SK-N-SH (cell line): ENCODE measurements at regions not wholly inside any gene's neighbourhood (a gene's known extent, or its start where the extent isn't known, plus 50 kb on each side); places are given as distances from the start of the nearest gene placed in this dataset.

ENCODE experiments used
- CTCF ChIA-PET: fragments of 300-600, 350-600 bp; formaldehyde crosslinking; extraction: SDS; loops from one replicate; lab custom pipeline; 2021; lab: Yijun Ruan, JAX
- POLR2A ChIA-PET: fragments of 350-600 bp; sonication (Branson Sonifier 250); formaldehyde crosslinking; extraction: SDS; loops from one replicate; lab custom pipeline; 2020; ENCODE audit warnings: antibody characterized with exemption, inconsistent platforms; lab: Yijun Ruan, JAX
- DNase-seq: peaks from one replicate; pipeline ENCODE4 v3.0.0; 2012
- H2AFZ ChIP-seq: fragments of 200-600 bp; sonication (generic); 2 replicates; pipeline ENCODE4 v1.8.1; 2016; ENCODE audit warnings: antibody characterized with exemption, mild to moderate bottlenecking, low read depth
- H3F3A ChIP-seq: fragments of 200-600 bp; sonication (generic); replicated peaks from 2 replicates; pipeline ENCODE3; 2016; ENCODE audit warnings: antibody characterized with exemption, mild to moderate bottlenecking; ENCODE audit not compliant: insufficient read depth
- H3K27ac ChIP-seq, 2 experiments: fragments of 200-500 bp in 1 of 2; fragments of 200-600 bp in 1 of 2; sonication (Bioruptor generic) in 1 of 2; sonication (generic), shearing (Covaris generic) in 1 of 2; 2 replicates each; pipeline versions ENCODE4 v1.5.1 to v1.6.1; 2014 to 2016; ENCODE audit warnings: low read depth in 2 of 2, inconsistent platforms in 1 of 2, low read length in 1 of 2, mild to moderate bottlenecking in 1 of 2, mixed read lengths in 1 of 2
- H3K27me3 ChIP-seq: fragments of 200-600 bp; sonication (generic), shearing (Covaris generic); 2 replicates; pipeline ENCODE4 v1.6.1; 2016; ENCODE audit warnings: mixed run types; ENCODE audit not compliant: insufficient read depth
- H3K36me3 ChIP-seq, 2 experiments: fragments of 200-500 bp in 1 of 2; fragments of 200-600 bp in 1 of 2; sonication (Bioruptor generic) in 1 of 2; sonication (generic) in 1 of 2; replicated peaks in 1 of 2; 2 replicates each; pipeline versions ENCODE3 to v1.5.1; 2014 to 2016; ENCODE audit warnings: low read length in 1 of 2, mild to moderate bottlenecking in 1 of 2; ENCODE audit not compliant: insufficient read depth in 2 of 2, control insufficient read depth in 1 of 2
- H3K4me1 ChIP-seq, 2 experiments: fragments of 200-500 bp in 1 of 2; fragments of 200-600 bp in 1 of 2; sonication (Bioruptor generic) in 1 of 2; sonication (generic), shearing (Covaris generic) in 1 of 2; 2 replicates each; pipeline versions ENCODE4 v1.5.1 to v1.6.1; 2014 to 2016; ENCODE audit warnings: low read depth in 1 of 2, low read length in 1 of 2, mixed run types in 1 of 2; ENCODE audit not compliant: insufficient read depth in 2 of 2, control insufficient read depth in 1 of 2
- H3K4me2 ChIP-seq: fragments of 200-600 bp; sonication (generic), shearing (Covaris generic); 2 replicates; pipeline ENCODE4 v1.6.1; 2017; ENCODE audit warnings: mixed run types
- H3K4me3 ChIP-seq, 2 experiments: fragments of 200-500 bp in 1 of 2; fragments of 200-600 bp in 1 of 2; sonication (Bioruptor generic) in 1 of 2; sonication (generic), shearing (Covaris generic) in 1 of 2; 2 replicates each; pipeline versions ENCODE4 v1.5.1 to v1.8.1; 2014 to 2016; ENCODE audit warnings: low read depth in 2 of 2, inconsistent platforms in 1 of 2, low read length in 1 of 2, mild to moderate bottlenecking in 1 of 2, mixed read lengths in 1 of 2, moderate library complexity in 1 of 2
- H3K79me2 ChIP-seq: fragments of 200-600 bp; sonication (generic); 2 replicates; pipeline ENCODE4 v1.8.1; 2017; ENCODE audit warnings: mild to moderate bottlenecking; ENCODE audit not compliant: insufficient read depth
- H3K9ac ChIP-seq: fragments of 200-600 bp; sonication (generic); 2 replicates; pipeline ENCODE4 v1.6.1; 2017; ENCODE audit warnings: mixed run types
- H3K9me2 ChIP-seq: fragments of 200-600 bp; sonication (generic); 2 replicates; pipeline ENCODE4 v1.6.1; 2017; ENCODE audit warnings: mixed run types
- H3K9me3 ChIP-seq: fragments of 200-600 bp; sonication (generic); 2 replicates; pipeline ENCODE4 v1.6.1; 2017; ENCODE audit warnings: mixed run types, mild to moderate bottlenecking, moderate library complexity
- H4K20me1 ChIP-seq: fragments of 200-600 bp; sonication (generic); 2 replicates; pipeline ENCODE4 v1.6.1; 2017; ENCODE audit warnings: mild to moderate bottlenecking, mixed run types; ENCODE audit not compliant: insufficient read depth
- CHD2 ChIP-seq: fragments of 150-350 bp; IDR thresholded peaks from 2 replicates; pipeline ENCODE4 v1.6.1; 2018; ENCODE audit warnings: low read length; ENCODE audit not compliant: partially characterized antibody
- ELF1 ChIP-seq: IDR thresholded peaks from 2 replicates; pipeline ENCODE4 v1.4.0; 2012
- EP300 ChIP-seq, 2 experiments: IDR thresholded peaks; 2 replicates each; pipeline versions ENCODE4 v1.4.0 to v1.6.1; 2012; ENCODE audit warnings: borderline replicate concordance in 1 of 2, low read depth in 1 of 2, low read length in 1 of 2
- GABPA ChIP-seq: IDR thresholded peaks from 2 replicates; pipeline ENCODE4 v1.4.0; 2012; ENCODE audit warnings: low read depth, mild to moderate bottlenecking
- IRF3 ChIP-seq: fragments of 150-350 bp; IDR thresholded peaks from 2 replicates; pipeline ENCODE4 v1.6.1; 2016; ENCODE audit warnings: mild to moderate bottlenecking, low read depth, low read length
- NFIC ChIP-seq: IDR thresholded peaks from 2 replicates; pipeline ENCODE4 v1.4.0; 2012; ENCODE audit warnings: borderline replicate concordance
- NRF1 ChIP-seq: IDR thresholded peaks from 2 replicates; pipeline ENCODE4 v1.6.1; 2012; ENCODE audit warnings: low read depth, mild to moderate bottlenecking, low read length
- POLR2AphosphoS5 ChIP-seq: IDR thresholded peaks from 2 replicates; pipeline ENCODE4 v1.6.1; 2012; ENCODE audit warnings: low read depth, low read length
- RAD21 ChIP-seq: IDR thresholded peaks from 2 replicates; pipeline ENCODE4 v1.6.1; 2012; ENCODE audit warnings: mild to moderate bottlenecking, low read length
- SIN3A ChIP-seq: IDR thresholded peaks from 2 replicates; pipeline ENCODE4 v1.6.1; 2012; ENCODE audit warnings: low read depth, mild to moderate bottlenecking, low read length, moderate library complexity, borderline replicate concordance
- SMC3 ChIP-seq: IDR thresholded peaks from 2 replicates; pipeline ENCODE4 v1.6.1; 2012; ENCODE audit warnings: low read depth, low read length, improper control_type of control experiment
- TCF12 ChIP-seq: IDR thresholded peaks from 2 replicates; pipeline ENCODE4 v1.4.0; 2012
- TEAD4 ChIP-seq: IDR thresholded peaks from 2 replicates; pipeline ENCODE4 v1.4.0; 2012; ENCODE audit warnings: mild to moderate bottlenecking, borderline replicate concordance; ENCODE audit not compliant: insufficient read depth
- WGBS: methylation state at CpG from one replicate; pipeline ENCODE4 v1.1.6; 2017; ENCODE audit warnings: low lambda C conversion rate; 5-methylcytosine and 5-hydroxymethylcytosine counted together
- TF ChIP-seq, protein P1 (sequence below): fragments of 200-600 bp; sonication (generic); IDR thresholded peaks from 2 replicates; pipeline ENCODE4 v1.6.1; 2017; ENCODE audit warnings: antibody characterized with exemption, mild to moderate bottlenecking, moderate library complexity
- TF ChIP-seq, protein P2 (sequence below): IDR thresholded peaks from 2 replicates; pipeline ENCODE4 v1.6.1; 2012; ENCODE audit warnings: mild to moderate bottlenecking, low read depth, low read length, moderate library complexity

DNA sequence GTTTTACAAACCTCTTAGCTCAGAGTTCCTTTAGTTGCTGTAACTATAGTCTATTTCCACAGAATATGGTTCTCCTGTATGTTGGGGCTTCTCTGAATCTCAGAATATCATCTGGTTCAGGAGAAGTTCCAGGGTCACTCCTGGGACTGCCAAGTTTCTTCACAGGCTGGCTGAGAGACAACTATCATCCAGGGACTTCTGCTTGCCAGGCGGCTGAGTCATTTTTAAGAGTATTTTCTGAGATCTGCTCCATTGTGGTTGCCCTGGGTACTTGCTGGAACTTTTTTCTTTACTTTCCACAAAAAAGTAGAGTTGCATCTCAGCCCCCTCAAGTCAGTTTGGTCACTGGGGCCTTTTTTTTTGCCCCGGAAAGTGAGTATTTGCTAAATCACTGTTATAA, 566.5 kb downstream of the LRRC70 start:
- Histone ChIP-seq H3K79me2 (no peaks in the 10 kb centered on the region), H3K27me3 (no peaks in the 10 kb centered on the region), H3K4me3 (no peak overlapping the region), H2AFZ (peak overlapping the region; percentile 53; the same call in 1 of the 2 replicates), H3K4me1 (no peaks in the 10 kb centered on the region), H3K4me2 (no peak overlapping the region), H3K36me3 (no peaks in the 10 kb centered on the region), H3F3A (no peaks in the 10 kb centered on the region), H3K9me3 (no peaks in the 10 kb centered on the region; the same call in 1 of the 2 replicates), H4K20me1 (no peaks in the 10 kb centered on the region), H3K27ac (0 out of 4 replicates have a peak overlapping the region, but pooled peaks of 1 of the 2 experiments have one; percentile 24), H3K9me2 (no peaks in the 10 kb centered on the region), H3K9ac (no peak overlapping the region)
- CTCF ChIA-PET = no interaction called here
- TF ChIP-seq, protein P1, sequence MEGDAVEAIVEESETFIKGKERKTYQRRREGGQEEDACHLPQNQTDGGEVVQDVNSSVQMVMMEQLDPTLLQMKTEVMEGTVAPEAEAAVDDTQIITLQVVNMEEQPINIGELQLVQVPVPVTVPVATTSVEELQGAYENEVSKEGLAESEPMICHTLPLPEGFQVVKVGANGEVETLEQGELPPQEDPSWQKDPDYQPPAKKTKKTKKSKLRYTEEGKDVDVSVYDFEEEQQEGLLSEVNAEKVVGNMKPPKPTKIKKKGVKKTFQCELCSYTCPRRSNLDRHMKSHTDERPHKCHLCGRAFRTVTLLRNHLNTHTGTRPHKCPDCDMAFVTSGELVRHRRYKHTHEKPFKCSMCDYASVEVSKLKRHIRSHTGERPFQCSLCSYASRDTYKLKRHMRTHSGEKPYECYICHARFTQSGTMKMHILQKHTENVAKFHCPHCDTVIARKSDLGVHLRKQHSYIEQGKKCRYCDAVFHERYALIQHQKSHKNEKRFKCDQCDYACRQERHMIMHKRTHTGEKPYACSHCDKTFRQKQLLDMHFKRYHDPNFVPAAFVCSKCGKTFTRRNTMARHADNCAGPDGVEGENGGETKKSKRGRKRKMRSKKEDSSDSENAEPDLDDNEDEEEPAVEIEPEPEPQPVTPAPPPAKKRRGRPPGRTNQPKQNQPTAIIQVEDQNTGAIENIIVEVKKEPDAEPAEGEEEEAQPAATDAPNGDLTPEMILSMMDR = no peak
- TF ChIP-seq CHD2 (no peak), NFIC (peak; percentile 23; the same call in 1 of the 2 replicates), TCF12 (peak; percentile 13; the same call in 1 of the 2 replicates)
- POLR2A ChIA-PET = no interaction called here
- 27% methylated on average over 2 of the region's 2 CpGs for WGBS
- DNase-seq = no peak

- no peaks in the 10 kb centered on the region for H3K79me2 ChIP-seq
- no peaks in the 10 kb centered on the region for H3F3A ChIP-seq
- TF ChIP-seq POLR2AphosphoS5 (no peak), SIN3A (no peak), ELF1 (no peak), RAD21 (no peak)
- no peak overlapping the region for H3K27ac ChIP-seq
- CTCF ChIA-PET = no interaction called here
- no peak overlapping the region for H3K4me3 ChIP-seq
- H3K9me3 ChIP-seq = no peaks in the 10 kb centered on the region; the same call in 1 of the 2 replicates
- H3K9ac ChIP-seq = no peak overlapping the region
- H3K4me1 ChIP-seq = no peaks in the 10 kb centered on the region
- POLR2A ChIA-PET = no interaction called here
- H3K36me3 ChIP-seq = no peaks in the 10 kb centered on the region
- no peaks in the 10 kb centered on the region for H3K9me2 ChIP-seq
- DNase-seq = no peak
- H3K27me3 ChIP-seq = no peaks in the 10 kb centered on the region
- no peaks in the 10 kb centered on the region for H4K20me1 ChIP-seq
- no peak overlapping the region for H2AFZ ChIP-seq
- no peak overlapping the region for H3K4me2 ChIP-seq
These were observed 563.0 kb downstream of the LRRC70 start for GRCh38 chr5:63141591-63141990.

GRCh38 chr5:63135291-63135690, 556.7 kb downstream of the LRRC70 start:
- Histone ChIP-seq H3K9ac (no peak overlapping the region), H3K79me2 (no peaks in the 10 kb centered on the region), H3K9me3 (no peaks in the 10 kb centered on the region), H2AFZ (no peak overlapping the region), H4K20me1 (no peaks in the 10 kb centered on the region), H3K4me1 (no peaks in the 10 kb centered on the region; a peak in 1 of 4 replicates), H3K36me3 (no peaks in the 10 kb centered on the region), H3K4me3 (no peak overlapping the region), H3K27ac (no peak overlapping the region), H3K4me2 (no peak overlapping the region), H3K27me3 (no peaks in the 10 kb centered on the region), H3F3A (peaks cover 5% of the 10 kb centered on the region), H3K9me2 (no peaks in the 10 kb centered on the region)
- ChIA-PET POLR2A (no interaction called here), CTCF (no interaction called here)
- no peak for DNase-seq
- WGBS = 52% methylated on average over 4 of the region's 4 CpGs
- TF ChIP-seq IRF3 (no peak), TCF12 (no peak), NRF1 (no peak), CHD2 (no peak), GABPA (no peak), TEAD4 (no peak), EP300 (IDR thresholded peaks at IDR 0.05; ENCODE audit: borderline replicate concordance in 1 of 2, low read depth in 1 of 2, low read length in 1 of 2) (no peak), SMC3 (no peak)
- TF ChIP-seq, protein P2, sequence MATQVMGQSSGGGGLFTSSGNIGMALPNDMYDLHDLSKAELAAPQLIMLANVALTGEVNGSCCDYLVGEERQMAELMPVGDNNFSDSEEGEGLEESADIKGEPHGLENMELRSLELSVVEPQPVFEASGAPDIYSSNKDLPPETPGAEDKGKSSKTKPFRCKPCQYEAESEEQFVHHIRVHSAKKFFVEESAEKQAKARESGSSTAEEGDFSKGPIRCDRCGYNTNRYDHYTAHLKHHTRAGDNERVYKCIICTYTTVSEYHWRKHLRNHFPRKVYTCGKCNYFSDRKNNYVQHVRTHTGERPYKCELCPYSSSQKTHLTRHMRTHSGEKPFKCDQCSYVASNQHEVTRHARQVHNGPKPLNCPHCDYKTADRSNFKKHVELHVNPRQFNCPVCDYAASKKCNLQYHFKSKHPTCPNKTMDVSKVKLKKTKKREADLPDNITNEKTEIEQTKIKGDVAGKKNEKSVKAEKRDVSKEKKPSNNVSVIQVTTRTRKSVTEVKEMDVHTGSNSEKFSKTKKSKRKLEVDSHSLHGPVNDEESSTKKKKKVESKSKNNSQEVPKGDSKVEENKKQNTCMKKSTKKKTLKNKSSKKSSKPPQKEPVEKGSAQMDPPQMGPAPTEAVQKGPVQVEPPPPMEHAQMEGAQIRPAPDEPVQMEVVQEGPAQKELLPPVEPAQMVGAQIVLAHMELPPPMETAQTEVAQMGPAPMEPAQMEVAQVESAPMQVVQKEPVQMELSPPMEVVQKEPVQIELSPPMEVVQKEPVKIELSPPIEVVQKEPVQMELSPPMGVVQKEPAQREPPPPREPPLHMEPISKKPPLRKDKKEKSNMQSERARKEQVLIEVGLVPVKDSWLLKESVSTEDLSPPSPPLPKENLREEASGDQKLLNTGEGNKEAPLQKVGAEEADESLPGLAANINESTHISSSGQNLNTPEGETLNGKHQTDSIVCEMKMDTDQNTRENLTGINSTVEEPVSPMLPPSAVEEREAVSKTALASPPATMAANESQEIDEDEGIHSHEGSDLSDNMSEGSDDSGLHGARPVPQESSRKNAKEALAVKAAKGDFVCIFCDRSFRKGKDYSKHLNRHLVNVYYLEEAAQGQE = no peak
